Dendritic cell treated with granulocyte-macrophage colony-stimulating factor and Interleukin-4, amounts not matched to agents 40 ng/mL and 50 ng/mL, for 4 days (primary cell): ENCODE measurements at regions not wholly inside any gene's neighbourhood (a gene's known extent, or its start where the extent isn't known, plus 50 kb on each side); places are given as distances from the start of the nearest gene placed in this dataset.

Experiments used
- H3K27ac Mint-ChIP-seq: one replicate; pipeline ENCODE4 v1.8.0; 2022; ENCODE audit warnings: mild to moderate bottlenecking, mixed read lengths
- H3K27me3 Mint-ChIP-seq: one replicate; pipeline ENCODE4 v1.8.0; 2022; ENCODE audit warnings: mild to moderate bottlenecking, mixed read lengths
- H3K36me3 Mint-ChIP-seq: one replicate; pipeline ENCODE4 v1.8.0; 2022; ENCODE audit warnings: low read depth, mixed read lengths
- H3K4me1 Mint-ChIP-seq: one replicate; pipeline ENCODE4 v1.8.0; 2022; ENCODE audit warnings: low read depth, mixed read lengths
- H3K4me3 Mint-ChIP-seq: one replicate; pipeline ENCODE4 v1.8.0; 2022; ENCODE audit warnings: mild to moderate bottlenecking, moderate library complexity, mixed read lengths
- H3K9me3 Mint-ChIP-seq: one replicate; pipeline ENCODE4 v1.8.0; 2022; ENCODE audit warnings: mixed read lengths
- intact Hi-C: fragments of 100-400 bp; cut with micrococcal nuclease; formaldehyde crosslinking; loops from one replicate; pipeline ENCODE4 v1.15.0; 2022

DNA sequence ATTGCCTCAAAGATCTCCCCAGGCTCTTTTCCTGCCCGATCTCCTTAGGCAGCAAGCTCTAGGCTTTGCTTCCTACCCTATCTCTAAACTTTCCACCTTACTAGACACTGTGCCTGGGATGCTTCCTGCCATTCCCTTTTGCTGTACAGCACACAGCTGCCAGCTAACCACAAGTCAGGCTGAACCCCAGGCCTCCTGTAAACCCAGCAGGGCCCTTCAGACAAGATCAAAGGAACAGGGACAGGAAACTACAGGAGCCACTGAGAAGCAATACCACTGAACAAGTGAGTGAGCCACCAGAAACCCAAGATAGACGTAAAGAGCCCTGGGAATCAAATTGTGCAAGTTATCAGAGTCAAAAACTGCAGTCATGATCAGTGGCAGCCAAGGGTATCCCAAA is 180.7 kb downstream of the SUCLG1 start:
- intact Hi-C loops: no loop called here
- no peak overlapping the region for H3K4me3 Mint-ChIP-seq
- H3K27me3 Mint-ChIP-seq: no peaks in the 10 kb centered on the region
- no peaks in the 10 kb centered on the region for H3K9me3 Mint-ChIP-seq
- H3K27ac Mint-ChIP-seq: no peak overlapping the region
- H3K4me1 Mint-ChIP-seq: no peaks in the 10 kb centered on the region
- H3K36me3 Mint-ChIP-seq: no peaks in the 10 kb centered on the region

- H3K27ac Mint-ChIP-seq: no peak overlapping the region
- no peaks in the 10 kb centered on the region for H3K4me1 Mint-ChIP-seq
- no peaks in the 10 kb centered on the region for H3K36me3 Mint-ChIP-seq
- H3K4me3 Mint-ChIP-seq: no peak overlapping the region
- intact Hi-C loops: no loop called here
- no peaks in the 10 kb centered on the region for H3K9me3 Mint-ChIP-seq
- H3K27me3 Mint-ChIP-seq: no peaks in the 10 kb centered on the region
These were observed 182.4 kb downstream of the SUCLG1 start for GRCh38 chr2:84276590-84277255.

- no peaks in the 10 kb centered on the region for H3K36me3 Mint-ChIP-seq
- no peaks in the 10 kb centered on the region for H3K9me3 Mint-ChIP-seq
- H3K4me3 Mint-ChIP-seq: no peak overlapping the region
- H3K27ac Mint-ChIP-seq: no peak overlapping the region
- no peaks in the 10 kb centered on the region for H3K4me1 Mint-ChIP-seq
- no peaks in the 10 kb centered on the region for H3K27me3 Mint-ChIP-seq
- intact Hi-C loops: no loop called here
These were observed 185.7 kb downstream of the SUCLG1 start for GRCh38 chr2:84273406-84273805.

DNA sequence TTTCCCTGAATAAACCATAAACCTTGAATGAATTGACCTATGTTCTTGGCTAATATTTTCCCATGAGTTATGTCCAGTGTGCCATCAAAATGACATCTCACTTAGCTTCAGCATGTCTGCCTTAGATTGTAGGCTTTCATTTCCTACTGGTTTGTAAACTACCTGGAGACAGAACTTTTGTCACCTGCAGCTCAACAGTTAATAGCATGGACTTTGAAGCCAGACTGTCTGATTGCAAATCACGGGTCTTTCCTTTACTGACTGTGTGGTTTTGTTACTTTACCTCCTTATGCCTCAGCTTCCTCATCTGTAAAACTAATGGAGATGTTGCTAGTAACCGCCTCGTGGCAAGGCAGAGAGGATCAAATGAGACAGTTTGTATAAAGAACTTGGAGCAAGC is 187.1 kb downstream of the SUCLG1 start:
- no peaks in the 10 kb centered on the region for H3K27me3 Mint-ChIP-seq
- no peaks in the 10 kb centered on the region for H3K36me3 Mint-ChIP-seq
- H3K9me3 Mint-ChIP-seq: no peaks in the 10 kb centered on the region
- H3K4me3 Mint-ChIP-seq: no peak overlapping the region
- intact Hi-C loops: no loop called here
- no peaks in the 10 kb centered on the region for H3K4me1 Mint-ChIP-seq
- no peak overlapping the region for H3K27ac Mint-ChIP-seq

GRCh38 chr2:84257831-84258230 is 201.2 kb downstream of the SUCLG1 start:
- intact Hi-C loops: no loop called here
- no peaks in the 10 kb centered on the region for H3K4me1 Mint-ChIP-seq
- H3K9me3 Mint-ChIP-seq: peaks cover 15% of the 10 kb centered on the region
- H3K36me3 Mint-ChIP-seq: no peaks in the 10 kb centered on the region
- no peak overlapping the region for H3K27ac Mint-ChIP-seq
- no peaks in the 10 kb centered on the region for H3K27me3 Mint-ChIP-seq
- no peak overlapping the region for H3K4me3 Mint-ChIP-seq

- no peak overlapping the region for H3K27ac Mint-ChIP-seq
- H3K9me3 Mint-ChIP-seq: no peaks in the 10 kb centered on the region
- no peaks in the 10 kb centered on the region for H3K36me3 Mint-ChIP-seq
- H3K4me3 Mint-ChIP-seq: no peak overlapping the region
- intact Hi-C loops: no loop called here
- H3K4me1 Mint-ChIP-seq: no peaks in the 10 kb centered on the region
- H3K27me3 Mint-ChIP-seq: no peaks in the 10 kb centered on the region
These were observed 207.3 kb downstream of the SUCLG1 start for GRCh38 chr2:84251651-84252302.

GRCh38 chr2:84249140-84249539 is 209.9 kb downstream of the SUCLG1 start:
- H3K4me3 Mint-ChIP-seq: no peak overlapping the region
- no peaks in the 10 kb centered on the region for H3K36me3 Mint-ChIP-seq
- intact Hi-C loops: no loop called here
- H3K27ac Mint-ChIP-seq: no peak overlapping the region
- H3K27me3 Mint-ChIP-seq: no peaks in the 10 kb centered on the region
- H3K4me1 Mint-ChIP-seq: no peaks in the 10 kb centered on the region
- no peaks in the 10 kb centered on the region for H3K9me3 Mint-ChIP-seq

DNA sequence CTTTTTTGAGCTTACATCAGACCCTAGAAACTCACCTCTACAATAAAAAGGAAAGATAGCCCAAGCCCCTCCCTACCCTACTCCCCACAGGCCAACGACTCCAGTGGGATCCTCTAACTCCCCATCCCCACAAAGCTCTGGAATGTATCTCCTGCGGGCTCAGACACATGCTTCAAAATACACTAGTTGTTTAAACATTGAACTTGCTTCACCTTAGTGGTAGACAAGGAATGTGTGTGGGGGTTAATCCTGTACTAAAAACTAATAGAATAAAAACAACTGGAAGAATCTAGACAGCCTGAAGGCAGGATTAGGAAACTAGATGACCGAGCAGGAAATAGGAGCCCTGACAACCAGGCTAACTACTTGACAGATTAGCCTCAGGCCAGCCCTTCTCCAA is 211.5 kb downstream of the SUCLG1 start:
- Mint-ChIP-seq H3K4me3 (no peak overlapping the region), H3K36me3 (no peaks in the 10 kb centered on the region), H3K9me3 (no peaks in the 10 kb centered on the region), H3K27ac (no peak overlapping the region), H3K27me3 (no peaks in the 10 kb centered on the region), H3K4me1 (no peaks in the 10 kb centered on the region)
- intact Hi-C loops: no loop called here

DNA sequence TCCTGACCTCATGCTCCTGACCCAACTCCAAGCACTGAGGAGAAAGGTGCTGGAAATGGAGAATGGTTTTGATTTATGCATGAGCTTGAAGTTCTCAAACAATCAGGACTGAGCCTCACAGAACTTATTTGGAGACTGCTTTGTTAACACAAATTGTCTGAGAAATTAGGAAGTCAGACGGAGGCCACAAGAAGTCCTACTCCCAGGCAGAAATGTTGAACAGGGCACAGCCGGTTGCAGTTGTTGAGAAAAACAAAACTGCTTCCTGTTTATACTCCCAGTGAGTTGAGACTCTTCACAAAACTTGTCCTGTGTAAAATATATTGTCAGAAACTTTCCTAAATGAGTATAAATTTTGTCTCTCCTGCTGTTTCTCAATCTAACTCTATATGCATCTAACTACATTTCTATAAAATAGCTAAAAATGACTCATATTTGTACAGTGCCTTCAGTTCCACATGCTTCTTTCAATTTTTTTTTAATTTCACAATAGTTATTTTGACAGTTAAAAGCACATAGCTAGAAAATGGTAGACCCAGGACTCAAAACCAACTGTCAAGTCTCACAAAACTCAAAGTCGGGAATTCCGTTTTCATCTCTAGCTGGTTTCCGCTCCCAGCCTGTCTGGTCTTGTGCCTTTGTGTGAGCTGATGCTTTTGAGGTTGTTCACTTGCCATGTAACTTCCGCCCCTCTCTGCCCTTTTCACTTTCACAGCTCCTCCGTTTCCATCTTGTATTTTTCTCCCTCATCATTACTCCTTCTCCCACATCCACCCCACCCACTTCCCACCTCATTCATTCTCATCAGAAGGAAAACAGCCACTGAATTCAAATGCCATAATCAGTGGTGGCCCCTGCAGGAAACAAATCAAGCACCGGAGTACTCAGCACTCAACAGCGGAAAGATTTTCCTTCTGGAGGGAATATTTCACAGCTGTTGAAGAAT is 215.0 kb downstream of the SUCLG1 start:
- no peak overlapping the region for H3K27ac Mint-ChIP-seq
- H3K4me1 Mint-ChIP-seq: no peaks in the 10 kb centered on the region
- no peaks in the 10 kb centered on the region for H3K9me3 Mint-ChIP-seq
- H3K36me3 Mint-ChIP-seq: no peaks in the 10 kb centered on the region
- H3K27me3 Mint-ChIP-seq: no peaks in the 10 kb centered on the region
- no peak overlapping the region for H3K4me3 Mint-ChIP-seq
- intact Hi-C loops: no loop called here

DNA sequence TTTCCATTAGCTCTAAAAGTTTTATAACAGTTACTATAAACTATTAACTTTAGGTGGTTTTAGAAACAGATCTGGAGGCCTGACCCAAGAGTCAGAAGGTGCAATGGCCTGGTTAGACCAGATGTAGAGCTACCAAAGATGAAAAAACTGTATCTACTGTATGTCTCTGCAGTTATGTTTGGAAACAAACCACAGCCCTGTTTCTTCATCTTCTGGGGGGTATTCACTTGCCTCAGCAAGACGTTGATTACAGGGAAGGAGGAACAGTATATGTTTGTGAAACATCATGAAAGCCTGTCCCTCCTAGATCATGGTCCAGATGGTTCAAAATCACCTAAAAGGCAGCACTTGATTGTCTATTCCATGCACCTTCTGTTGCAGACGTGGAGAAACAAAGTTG is 220.2 kb downstream of the SUCLG1 start:
- no peaks in the 10 kb centered on the region for H3K9me3 Mint-ChIP-seq
- H3K4me3 Mint-ChIP-seq: no peak overlapping the region
- H3K27me3 Mint-ChIP-seq: no peaks in the 10 kb centered on the region
- no peaks in the 10 kb centered on the region for H3K36me3 Mint-ChIP-seq
- intact Hi-C loops: no loop called here
- H3K4me1 Mint-ChIP-seq: no peaks in the 10 kb centered on the region
- H3K27ac Mint-ChIP-seq: no peak overlapping the region

- Mint-ChIP-seq H3K4me1 (no peaks in the 10 kb centered on the region), H3K4me3 (no peak overlapping the region), H3K27me3 (no peaks in the 10 kb centered on the region), H3K36me3 (no peaks in the 10 kb centered on the region), H3K27ac (no peak overlapping the region), H3K9me3 (no peaks in the 10 kb centered on the region)
- intact Hi-C loops: no loop called here
These were observed 222.8 kb downstream of the SUCLG1 start for GRCh38 chr2:84236288-84236687.

GRCh38 chr2:84234103-84234502 is 225.0 kb downstream of the SUCLG1 start:
- intact Hi-C loops: no loop called here
- no peaks in the 10 kb centered on the region for H3K36me3 Mint-ChIP-seq
- H3K4me3 Mint-ChIP-seq: no peak overlapping the region
- no peaks in the 10 kb centered on the region for H3K27me3 Mint-ChIP-seq
- no peaks in the 10 kb centered on the region for H3K4me1 Mint-ChIP-seq
- no peak overlapping the region for H3K27ac Mint-ChIP-seq
- H3K9me3 Mint-ChIP-seq: no peaks in the 10 kb centered on the region

DNA sequence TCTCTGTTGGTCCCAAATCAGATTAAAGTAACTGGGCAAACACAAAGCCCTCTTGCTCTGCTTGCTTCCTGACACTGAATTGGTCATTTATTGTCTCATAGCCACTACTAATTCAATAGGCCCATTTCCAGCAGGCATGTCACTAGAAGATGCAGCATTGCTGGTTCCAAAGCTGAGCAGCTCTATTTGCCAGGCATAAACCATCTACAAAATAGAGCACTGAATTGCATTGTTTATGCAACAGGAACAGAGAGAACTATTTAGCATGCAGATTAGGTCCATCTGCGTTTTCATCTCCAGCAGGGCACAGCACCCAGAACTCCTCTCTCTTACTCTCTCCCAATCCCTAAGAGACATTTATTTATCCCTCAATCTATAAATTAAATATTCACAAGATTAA is 227.6 kb downstream of the SUCLG1 start:
- H3K27me3 Mint-ChIP-seq: no peaks in the 10 kb centered on the region

DNA sequence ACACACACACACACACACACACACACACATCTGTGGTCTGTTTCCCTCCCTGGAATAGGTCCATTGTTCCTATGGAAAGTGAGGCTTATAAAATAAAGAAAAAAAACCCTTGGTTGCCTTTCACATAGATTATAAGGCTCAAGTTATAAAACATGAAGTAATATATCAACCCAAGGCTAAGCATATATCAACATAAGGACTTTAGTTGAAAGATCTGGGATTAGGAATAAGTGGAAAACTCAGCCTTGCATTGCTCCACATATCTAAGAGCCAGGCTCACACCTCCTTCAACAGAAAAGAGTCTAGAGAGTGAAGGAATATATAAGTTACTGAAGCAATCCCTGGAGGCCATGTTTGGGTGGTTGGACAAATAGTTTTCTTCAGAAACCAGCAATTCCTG is 235.0 kb downstream of the SUCLG1 start:
- Mint-ChIP-seq H3K27me3 (no peaks in the 10 kb centered on the region), H3K27ac (no peak overlapping the region), H3K36me3 (no peaks in the 10 kb centered on the region), H3K4me1 (no peaks in the 10 kb centered on the region), H3K9me3 (peaks cover 12% of the 10 kb centered on the region), H3K4me3 (no peak overlapping the region)
- intact Hi-C loops: no loop called here

More for the DNA sequence above, 227.6 kb downstream of the SUCLG1 start:
- Mint-ChIP-seq H3K4me1 (no peaks in the 10 kb centered on the region), H3K27ac (no peak overlapping the region), H3K4me3 (no peak overlapping the region), H3K9me3 (no peaks in the 10 kb centered on the region), H3K36me3 (no peaks in the 10 kb centered on the region)
- intact Hi-C loops: no loop called here
